Thyroid gland (tissue), 4 donors: ENCODE measurements at regions not wholly inside any gene's neighbourhood (a gene's known extent, or its start where the extent isn't known, plus 50 kb on each side); places are given as distances from the start of the nearest gene placed in this dataset.

Source experiments
- DNase-seq, 2 donors: peaks; one replicate each; pipeline ENCODE4 v3.0.0-alpha.2; 2019
- H3K27ac ChIP-seq, 3 donors: fragments of 200-600 bp; sonication (generic); 1 replicate in 2 of 3; 2 replicates in 1 of 3; pipeline ENCODE4 v1.5.1; 2016 to 2019; ENCODE audit warnings: mild to moderate bottlenecking in 1 of 3, moderate library complexity in 1 of 3
- H3K27me3 ChIP-seq: fragments of 200-600 bp; sonication (generic); one replicate; pipeline ENCODE4 v1.5.1; 2019
- H3K36me3 ChIP-seq, 2 donors: fragments of 200-600 bp; sonication (generic); one replicate each; pipeline ENCODE4 v1.5.1; 2016 to 2019
- H3K4me1 ChIP-seq, 2 donors: fragments of 200-600 bp; sonication (generic); one replicate each; pipeline ENCODE4 v1.5.1; 2017 to 2019
- H3K4me3 ChIP-seq, 3 donors: fragments of 200-600 bp; sonication (generic); replicated peaks in 1 of 3; 1 replicate in 2 of 3; 2 replicates in 1 of 3; pipeline ENCODE4 v1.5.1; 2016; ENCODE audit warnings: mild to moderate bottlenecking in 1 of 3
- H3K9me3 ChIP-seq: fragments of 200-600 bp; sonication (generic); one replicate; pipeline ENCODE4 v1.5.1; 2017
- POLR2A ChIP-seq, 2 donors: fragments of 450-650 bp; IDR thresholded peaks; one replicate each; pipeline ENCODE4 v1.6.1; 2017; ENCODE audit warnings: antibody characterized with exemption in 2 of 2, mild to moderate bottlenecking in 2 of 2, moderate library complexity in 1 of 2
- WGBS, 2 donors: methylation state at CpG; one replicate each; pipeline ENCODE4 v1.1.5; 2017; 5-methylcytosine and 5-hydroxymethylcytosine counted together
- intact Hi-C: fragments of 100-400 bp; cut with DNase I; formaldehyde crosslinking; loops from one replicate; pipeline ENCODE4 v1.15.1; 2023
- TF ChIP-seq, protein P1 (sequence below), 6 experiments: fragments of 200-600 bp in 3 of 6; fragments of 450-650 bp in 3 of 6; sonication (generic) in 3 of 6; IDR thresholded peaks; one replicate each; pipeline ENCODE4 v1.5.1; 2016 to 2019; ENCODE audit warnings: antibody characterized with exemption in 6 of 6, mild to moderate bottlenecking in 2 of 6, inconsistent platforms in 1 of 6, moderate library complexity in 1 of 6

- TF ChIP-seq POLR2A (IDR thresholded peaks at IDR 0.05) = no peak
- TF ChIP-seq, protein P1, sequence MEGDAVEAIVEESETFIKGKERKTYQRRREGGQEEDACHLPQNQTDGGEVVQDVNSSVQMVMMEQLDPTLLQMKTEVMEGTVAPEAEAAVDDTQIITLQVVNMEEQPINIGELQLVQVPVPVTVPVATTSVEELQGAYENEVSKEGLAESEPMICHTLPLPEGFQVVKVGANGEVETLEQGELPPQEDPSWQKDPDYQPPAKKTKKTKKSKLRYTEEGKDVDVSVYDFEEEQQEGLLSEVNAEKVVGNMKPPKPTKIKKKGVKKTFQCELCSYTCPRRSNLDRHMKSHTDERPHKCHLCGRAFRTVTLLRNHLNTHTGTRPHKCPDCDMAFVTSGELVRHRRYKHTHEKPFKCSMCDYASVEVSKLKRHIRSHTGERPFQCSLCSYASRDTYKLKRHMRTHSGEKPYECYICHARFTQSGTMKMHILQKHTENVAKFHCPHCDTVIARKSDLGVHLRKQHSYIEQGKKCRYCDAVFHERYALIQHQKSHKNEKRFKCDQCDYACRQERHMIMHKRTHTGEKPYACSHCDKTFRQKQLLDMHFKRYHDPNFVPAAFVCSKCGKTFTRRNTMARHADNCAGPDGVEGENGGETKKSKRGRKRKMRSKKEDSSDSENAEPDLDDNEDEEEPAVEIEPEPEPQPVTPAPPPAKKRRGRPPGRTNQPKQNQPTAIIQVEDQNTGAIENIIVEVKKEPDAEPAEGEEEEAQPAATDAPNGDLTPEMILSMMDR (IDR thresholded peaks at IDR 0.05) = no peak
- Histone ChIP-seq H3K4me1 (no peaks in the 10 kb centered on the region), H3K36me3 (no peaks in the 10 kb centered on the region), H3K27ac (no peak overlapping the region), H3K27me3 (no peaks in the 10 kb centered on the region), H3K4me3 (no peak overlapping the region), H3K9me3 (no peaks in the 10 kb centered on the region)
- DNase-seq = no peak
- intact Hi-C loops = no loop called here
- WGBS, 2 donors = 100% methylated on average over 1 of the region's 2 CpGs
Observed at GRCh38 chr1:37338658-37339057, 135.7 kb upstream of the ZC3H12A start.

DNA sequence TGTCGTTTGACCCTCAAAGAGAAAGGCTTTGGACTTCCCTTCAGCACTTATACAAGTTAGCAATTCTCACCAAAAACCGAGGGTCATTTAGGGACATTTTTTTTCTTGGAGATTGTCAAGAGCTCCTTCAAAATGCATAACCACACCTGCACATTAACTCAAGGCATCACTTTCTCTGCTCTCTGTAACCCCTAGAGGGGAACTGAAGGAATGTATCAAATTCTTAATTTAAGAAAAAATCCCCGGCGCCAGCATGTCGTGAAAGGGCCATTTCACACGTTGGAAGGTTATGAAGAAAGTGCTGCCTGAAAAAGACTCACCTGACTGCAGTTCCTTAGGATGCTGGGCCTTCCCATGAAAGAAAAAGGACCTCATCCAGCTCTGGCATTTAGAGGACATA lies 131.6 kb upstream of the ZC3H12A start:
- H3K36me3 ChIP-seq = no peaks in the 10 kb centered on the region
- no peaks in the 10 kb centered on the region for H3K27me3 ChIP-seq
- WGBS, 2 donors = 23 to 33% methylated on average over 6 of the region's 6 CpGs
- H3K4me3 ChIP-seq = no peak overlapping the region
- no peak for DNase-seq
- no peak overlapping the region for H3K27ac ChIP-seq
- no peaks in the 10 kb centered on the region for H3K4me1 ChIP-seq
- no peak for TF ChIP-seq POLR2A (IDR thresholded peaks at IDR 0.05)
- TF ChIP-seq, protein P1 (IDR thresholded peaks at IDR 0.05) = no peak
- H3K9me3 ChIP-seq = no peaks in the 10 kb centered on the region
- intact Hi-C loops = no loop called here

- intact Hi-C loops = no loop called here
Observed at GRCh38 chr1:37347104-37347649, 127.2 kb upstream of the ZC3H12A start.

DNA sequence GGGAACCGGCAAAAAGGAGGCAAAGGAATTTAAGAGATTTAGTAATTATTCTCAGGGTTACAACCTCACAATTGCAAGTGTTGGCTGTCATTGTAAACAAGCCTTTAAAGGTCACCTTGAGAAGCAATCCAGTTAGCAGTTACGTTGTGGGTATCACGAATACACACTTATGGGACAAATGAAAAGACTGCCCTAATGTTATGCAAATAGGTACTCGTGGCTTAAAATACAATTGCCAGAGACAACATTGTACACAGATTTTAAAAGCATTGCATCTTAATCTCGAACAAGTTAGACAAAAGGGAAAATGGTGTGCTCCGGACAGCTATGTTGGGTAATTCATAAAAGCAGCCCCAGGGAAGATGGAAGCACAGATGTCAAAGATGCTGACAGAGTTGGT lies 120.5 kb upstream of the ZC3H12A start:
- intact Hi-C loops = no loop called here
- H3K36me3 ChIP-seq = no peaks in the 10 kb centered on the region
- no peak for DNase-seq
- H3K27me3 ChIP-seq = no peaks in the 10 kb centered on the region
- WGBS, 2 donors = 61 to 66% methylated on average over 6 of the region's 6 CpGs
- TF ChIP-seq POLR2A (IDR thresholded peaks at IDR 0.05) = no peak
- TF ChIP-seq, protein P1 (IDR thresholded peaks at IDR 0.05) = no peak
- no peaks in the 10 kb centered on the region for H3K4me1 ChIP-seq
- no peaks in the 10 kb centered on the region for H3K9me3 ChIP-seq
- H3K27ac ChIP-seq = no peak overlapping the region
- no peak overlapping the region for H3K4me3 ChIP-seq

More at GRCh38 chr1:37347104-37347649, 127.2 kb upstream of the ZC3H12A start:
- 64 to 70% methylated on average over 8 of the region's 8 CpGs for WGBS, 2 donors
- DNase-seq = no peak
- Histone ChIP-seq H3K4me3 (no peak overlapping the region), H3K4me1 (no peaks in the 10 kb centered on the region), H3K27ac (no peak overlapping the region), H3K36me3 (no peaks in the 10 kb centered on the region), H3K9me3 (no peaks in the 10 kb centered on the region), H3K27me3 (no peaks in the 10 kb centered on the region)
- TF ChIP-seq, protein P1 (IDR thresholded peaks at IDR 0.05) = no peak
- TF ChIP-seq POLR2A (IDR thresholded peaks at IDR 0.05) = no peak

- WGBS, 2 donors = 40 to 53% methylated on average over 7 of the region's 7 CpGs
- TF ChIP-seq POLR2A (IDR thresholded peaks at IDR 0.05) = no peak
- TF ChIP-seq, protein P1 (IDR thresholded peaks at IDR 0.05) = no peak
- H3K36me3 ChIP-seq = no peaks in the 10 kb centered on the region
Observed at GRCh38 chr1:37354876-37355650, 119.3 kb upstream of the ZC3H12A start.

More at GRCh38 chr1:37354876-37355650, 119.3 kb upstream of the ZC3H12A start:
- Histone ChIP-seq H3K9me3 (no peaks in the 10 kb centered on the region), H3K4me3 (no peak overlapping the region), H3K27me3 (no peaks in the 10 kb centered on the region), H3K27ac (no peak overlapping the region), H3K4me1 (no peaks in the 10 kb centered on the region)
- intact Hi-C loops = no loop called here
- DNase-seq = no peak
